Gastrocnemius medialis (tissue), 4 donors: ENCODE measurements at regions not wholly inside any gene's neighbourhood (a gene's known extent, or its start where the extent isn't known, plus 50 kb on each side); places are given as distances from the start of the nearest gene placed in this dataset.

Experiments used
- CTCF ChIP-seq, 5 experiments: fragments of 450-650 bp in 3 of 5; fragments of 200-600 bp in 2 of 5; sonication (generic) in 2 of 5; IDR thresholded peaks in 4 of 5; conservative IDR thresholded peaks in 1 of 5; 1 replicate in 4 of 5; 2 replicates in 1 of 5; pipeline ENCODE4 v1.5.1; 2016 to 2019; ENCODE audit warnings: antibody characterized with exemption in 5 of 5, mild to moderate bottlenecking in 3 of 5, moderate library complexity in 3 of 5
- POLR2A ChIP-seq, 2 donors: fragments of 450-650 bp; IDR thresholded peaks; one replicate each; pipeline ENCODE4 v1.6.1; 2017; ENCODE audit warnings: antibody characterized with exemption in 2 of 2, mild to moderate bottlenecking in 2 of 2, moderate library complexity in 2 of 2

GRCh38 chr2:237033536-237034060, 52.1 kb upstream of the COPS8 start:
- TF ChIP-seq CTCF (IDR thresholded peaks at IDR 0.05 in 4 of 5, conservative IDR thresholded peaks at IDR 0.05 in 1 of 5) = no peak
- no peak for TF ChIP-seq POLR2A (IDR thresholded peaks at IDR 0.05)
